ENCODE measurements at regions not wholly inside any gene's neighbourhood (a gene's known extent, or its start where the extent isn't known, plus 50 kb on each side); places are given as distances from the start of the nearest gene placed in this dataset.

GRCh38 chr5:124605541-124605940, 140.9 kb downstream of the ZNF608 start:
- Histone ChIP-seq H3K4me1 (ENCODE audit: control insufficient read depth in 4 of 4, insufficient read depth in 4 of 4, low read length in 3 of 4) (no peaks in the 10 kb centered on the region), H3K9me3 (ENCODE audit: control insufficient read depth in 4 of 4, low read length in 3 of 4) (no peaks in the 10 kb centered on the region), H3K9ac (ENCODE audit: low read depth in 1 of 2, low read length in 2 of 2) (no peak overlapping the region), H3K27me3 (ENCODE audit: control insufficient read depth in 4 of 4, insufficient read depth in 4 of 4, low read length in 3 of 4) (no peaks in the 10 kb centered on the region), H3K36me3 (ENCODE audit: control insufficient read depth in 4 of 4, insufficient read depth in 3 of 4, low read depth in 1 of 4, low read length in 3 of 4) (no peaks in the 10 kb centered on the region), H3K27ac (ENCODE audit: low read depth in 1 of 2, low read length in 2 of 2) (no peak overlapping the region), H3K4me3 (ENCODE audit: low read depth in 1 of 3, low read length in 3 of 3) (no peak overlapping the region)
- no peak for TF ChIP-seq HNF4A (conservative IDR thresholded peaks at IDR 0.05)
- no peak for TF ChIP-seq MAX (IDR thresholded peaks at IDR 0.05)
- TF ChIP-seq SP1 (IDR thresholded peaks at IDR 0.05) = no peak
- TF ChIP-seq JUND (IDR thresholded peaks at IDR 0.05) = peak in 1 of 2 donors; percentile 25
- peak; percentile 58 for TF ChIP-seq NR2F2 (IDR thresholded peaks at IDR 0.05)
- TF ChIP-seq RAD21 (IDR thresholded peaks at IDR 0.05) = peak; percentile 24 to 47
- TF ChIP-seq FOXA1 (IDR thresholded peaks at IDR 0.05) = no peak
- TF ChIP-seq RXRA (IDR thresholded peaks at IDR 0.05) = peak in 1 of 2 donors; percentile 34
- TF ChIP-seq CTCF (IDR thresholded peaks at IDR 0.05; ENCODE audit: low read depth, low read length, missing input control) = no peak
- DNase-seq (ENCODE audit: low spot score) = no peak
- WGBS = 83% methylated on average over 4 of the region's 4 CpGs

GRCh38 chr5:124604419-124604818, 142.0 kb downstream of the ZNF608 start:
- no peaks in the 10 kb centered on the region for H3K27me3 ChIP-seq (ENCODE audit: control insufficient read depth in 4 of 4, insufficient read depth in 4 of 4, low read length in 3 of 4)
- TF ChIP-seq ZBTB33 (IDR thresholded peaks at IDR 0.05) = no peak
- H3K9me3 ChIP-seq (ENCODE audit: control insufficient read depth in 4 of 4, low read length in 3 of 4) = no peaks in the 10 kb centered on the region
- H3K4me3 ChIP-seq (ENCODE audit: low read depth in 1 of 3, low read length in 3 of 3) = no peak overlapping the region
- peaks cover under 1 to 8% (median 7%) of the 10 kb centered on the region in 4 donors for H3K4me1 ChIP-seq (ENCODE audit: control insufficient read depth in 4 of 4, insufficient read depth in 4 of 4, low read length in 3 of 4)
- H3K9ac ChIP-seq (ENCODE audit: low read depth in 1 of 2, low read length in 2 of 2) = no peak overlapping the region
- no peak for DNase-seq (ENCODE audit: low spot score)
- 77% methylated on average over 4 of the region's 4 CpGs for WGBS
- no peaks in the 10 kb centered on the region for H3K36me3 ChIP-seq (ENCODE audit: control insufficient read depth in 4 of 4, insufficient read depth in 3 of 4, low read depth in 1 of 4, low read length in 3 of 4)
- H3K27ac ChIP-seq (ENCODE audit: low read depth in 1 of 2, low read length in 2 of 2) = no peak overlapping the region

- no peak overlapping the region for H3K4me3 ChIP-seq (ENCODE audit: low read depth in 1 of 3, low read length in 3 of 3)
- no peaks in the 10 kb centered on the region for H3K9me3 ChIP-seq (ENCODE audit: control insufficient read depth in 4 of 4, low read length in 3 of 4)
- TF ChIP-seq GABPA (IDR thresholded peaks at IDR 0.05 in 1 of 2, conservative IDR thresholded peaks at IDR 0.05 in 1 of 2) (no peak), TAF1 (conservative IDR thresholded peaks at IDR 0.05) (no peak), HNF4G (IDR thresholded peaks at IDR 0.05) (no peak), ZBTB33 (IDR thresholded peaks at IDR 0.05) (no peak), EGR1 (IDR thresholded peaks at IDR 0.05; ENCODE audit: low read depth in 2 of 2) (no peak), RXRA (IDR thresholded peaks at IDR 0.05) (no peak), HNF4A (conservative IDR thresholded peaks at IDR 0.05) (no peak), MAX (IDR thresholded peaks at IDR 0.05) (no peak), CTCF (IDR thresholded peaks at IDR 0.05; ENCODE audit: low read depth, low read length, missing input control) (no peak), FOXA1 (IDR thresholded peaks at IDR 0.05) (no peak), YY1 (IDR thresholded peaks at IDR 0.05) (no peak), ATF3 (IDR thresholded peaks at IDR 0.05) (no peak), SP1 (IDR thresholded peaks at IDR 0.05) (no peak)
- DNase-seq (ENCODE audit: low spot score) = no peak
- WGBS = 97% methylated on average over 1 of the region's 1 CpG
- H3K36me3 ChIP-seq (ENCODE audit: control insufficient read depth in 4 of 4, insufficient read depth in 3 of 4, low read depth in 1 of 4, low read length in 3 of 4) = no peaks in the 10 kb centered on the region
- H3K27me3 ChIP-seq (ENCODE audit: control insufficient read depth in 4 of 4, insufficient read depth in 4 of 4, low read length in 3 of 4) = no peaks in the 10 kb centered on the region
- no peak overlapping the region for H3K9ac ChIP-seq (ENCODE audit: low read depth in 1 of 2, low read length in 2 of 2)
- H3K27ac ChIP-seq (ENCODE audit: low read depth in 1 of 2, low read length in 2 of 2) = no peak overlapping the region
- peaks cover 3 to 13% (median 13%) of the 10 kb centered on the region in 4 donors for H3K4me1 ChIP-seq (ENCODE audit: control insufficient read depth in 4 of 4, insufficient read depth in 4 of 4, low read length in 3 of 4)
Measured at GRCh38 chr5:124602925-124603650, 143.4 kb downstream of the ZNF608 start.
